HFF-Myc (cell line): ENCODE measurements at regions not wholly inside any gene's neighbourhood (a gene's known extent, or its start where the extent isn't known, plus 50 kb on each side); places are given as distances from the start of the nearest gene placed in this dataset.

Source experiments
- DNase-seq: peaks from one replicate; pipeline ENCODE4 v3.0.0-alpha.2; 2011; ENCODE audit warnings: low read depth; ENCODE audit errors: extremely low read depth
- H3K4me3 ChIP-seq: replicated peaks from 2 replicates; pipeline ENCODE4 v1.5.1; 2011; ENCODE audit warnings: low read depth, mild to moderate bottlenecking, control low read depth, low read length
- CTCF ChIP-seq: IDR thresholded peaks from 2 replicates; pipeline ENCODE4 v1.5.1; 2012; ENCODE audit warnings: mild to moderate bottlenecking, low read depth, low read length, control low read depth; ENCODE audit errors: missing control alignments

GRCh38 chr6:165726965-165727381 lies 63.9 kb upstream of the PDE10A start:
- DNase-seq: no peak
- H3K4me3 ChIP-seq: no peak overlapping the region
- TF ChIP-seq CTCF: no peak

GRCh38 chr6:165726290-165726875 lies 63.3 kb upstream of the PDE10A start:
- TF ChIP-seq CTCF: no peak
- no peak overlapping the region for H3K4me3 ChIP-seq
- no peak for DNase-seq

GRCh38 chr6:165725201-165725600 lies 62.2 kb upstream of the PDE10A start:
- H3K4me3 ChIP-seq: no peak overlapping the region
- no peak for TF ChIP-seq CTCF
- no peak for DNase-seq

- no peak for TF ChIP-seq CTCF
- no peak for DNase-seq
- H3K4me3 ChIP-seq: no peak overlapping the region
These were observed 60.3 kb upstream of the PDE10A start for GRCh38 chr6:165723326-165723725.

GRCh38 chr6:165722022-165722421 lies 59.0 kb upstream of the PDE10A start:
- TF ChIP-seq CTCF: no peak
- H3K4me3 ChIP-seq: no peak overlapping the region
- DNase-seq: no peak

- no peak for DNase-seq
- no peak for TF ChIP-seq CTCF
- no peak overlapping the region for H3K4me3 ChIP-seq
These were observed 58.3 kb upstream of the PDE10A start for GRCh38 chr6:165721356-165721755.

GRCh38 chr6:165718491-165718891 lies 55.5 kb upstream of the PDE10A start:
- no peak for DNase-seq
- TF ChIP-seq CTCF: no peak
- no peak overlapping the region for H3K4me3 ChIP-seq
